B cell (primary cell): ENCODE measurements at regions not wholly inside any gene's neighbourhood (a gene's known extent, or its start where the extent isn't known, plus 50 kb on each side); places are given as distances from the start of the nearest gene placed in this dataset.

Experiments used
- ATAC-seq: fragments of 200-7000 bp; cut with Tn5 transposase; one replicate; pipeline ENCODE4 v1.10.0; 2021; ENCODE audit warnings: low read depth, mild to moderate bottlenecking, moderate number of reproducible peaks, moderate library complexity
- CTCF ChIA-PET: fragments of 350-600 bp; sonication (Branson Sonifier 250); formaldehyde crosslinking; loops from one replicate; lab custom pipeline; 2021; ENCODE audit warnings: antibody characterized with exemption, inconsistent platforms; lab: Charles Lee
- POLR2A ChIA-PET: fragments of 350-600 bp; sonication (Branson Sonifier 250); formaldehyde crosslinking; loops from one replicate; lab custom pipeline; 2021; ENCODE audit warnings: antibody characterized with exemption; lab: Charles Lee
- DNase-seq: peaks from one replicate; pipeline ENCODE4 v3.0.0; 2013
- H2AFZ ChIP-seq: 2 replicates; pipeline ENCODE4 v1.6.1; 2012; ENCODE audit warnings: mild to moderate bottlenecking, low read depth, low read length; ENCODE audit not compliant: insufficient read depth, poor library complexity, severe bottlenecking
- H3K27ac ChIP-seq, 2 donors: 1 replicate in 1 of 2; 2 replicates in 1 of 2; pipeline ENCODE4 v1.5.1; 2012 to 2013; ENCODE audit warnings: low read length in 2 of 2, mild to moderate bottlenecking in 2 of 2, moderate library complexity in 1 of 2
- H3K27me3 ChIP-seq, 4 experiments: fragments of 200-600 bp in 1 of 4; sonication (generic) in 1 of 4; replicated peaks in 1 of 4; 1 replicate in 2 of 4; 2 replicates in 2 of 4; pipeline versions ENCODE4 v1.6.1 to v1.7.0; 2013 to 2016; ENCODE audit warnings: low read length in 3 of 4, mild to moderate bottlenecking in 2 of 4, mixed read lengths in 1 of 4, moderate library complexity in 1 of 4; ENCODE audit not compliant: insufficient read depth in 4 of 4, control insufficient read depth in 3 of 4; ENCODE audit errors: control extremely low read depth in 1 of 4
- H3K36me3 ChIP-seq, 2 experiments: replicated peaks in 1 of 2; 1 replicate in 1 of 2; 2 replicates in 1 of 2; pipeline versions ENCODE4 v1.6.1 to v1.7.1; 2013; ENCODE audit warnings: low read length in 1 of 2; ENCODE audit not compliant: insufficient read depth in 2 of 2, control insufficient read depth in 1 of 2; ENCODE audit errors: control extremely low read depth in 1 of 2, extremely low read depth in 1 of 2
- H3K4me1 ChIP-seq, 2 donors: fragments of 200-600 bp in 1 of 2; sonication (generic) in 1 of 2; 1 replicate in 1 of 2; 2 replicates in 1 of 2; pipeline versions ENCODE4 v1.5.1 to v1.6.1; 2013 to 2017; ENCODE audit warnings: low read length in 2 of 2; ENCODE audit not compliant: control insufficient read depth in 2 of 2, insufficient read depth in 2 of 2
- H3K4me2 ChIP-seq: replicated peaks from 2 replicates; pipeline ENCODE3; 2012; ENCODE audit warnings: mild to moderate bottlenecking, low read depth, low read length; ENCODE audit not compliant: poor library complexity, severe bottlenecking
- H3K4me3 ChIP-seq, 5 experiments: fragments of 200-600 bp in 1 of 5; sonication (generic) in 1 of 5; 1 replicate in 3 of 5; 2 replicates in 2 of 5; pipeline versions ENCODE4 v1.5.1 to v1.7.0; 2011 to 2016; ENCODE audit warnings: low read length in 4 of 5, mild to moderate bottlenecking in 4 of 5, low read depth in 2 of 5, control low read depth in 1 of 5, moderate library complexity in 1 of 5; ENCODE audit not compliant: insufficient read depth in 1 of 5; ENCODE audit errors: control extremely low read depth in 1 of 5, extremely low read depth in 1 of 5
- H3K79me2 ChIP-seq: fragments of 200-600 bp; sonication (generic); one replicate; pipeline ENCODE4 v1.6.0; 2016; ENCODE audit warnings: low read length; ENCODE audit not compliant: control insufficient read depth, insufficient read depth
- H3K9ac ChIP-seq: fragments of 200-600 bp; sonication (generic); 2 replicates; pipeline ENCODE4 v1.6.1; 2017; ENCODE audit warnings: mild to moderate bottlenecking, low read length, moderate library complexity
- H3K9me3 ChIP-seq, 3 donors: one replicate each; pipeline versions ENCODE4 v1.6.1 to v1.7.1; 2013; ENCODE audit warnings: low read length in 2 of 3; ENCODE audit not compliant: control insufficient read depth in 2 of 3, insufficient read depth in 1 of 3; ENCODE audit errors: control extremely low read depth in 1 of 3
- H4K20me1 ChIP-seq: 2 replicates; pipeline ENCODE4 v1.6.0; 2012; ENCODE audit warnings: mild to moderate bottlenecking, low read length; ENCODE audit not compliant: insufficient read depth, control insufficient read depth, poor library complexity, severe bottlenecking
- H3K27ac Mint-ChIP-seq: one replicate; pipeline ENCODE4 v1.8.0; 2021; ENCODE audit warnings: mixed read lengths
- H3K27me3 Mint-ChIP-seq: one replicate; pipeline ENCODE4 v1.8.0; 2021; ENCODE audit warnings: mixed read lengths
- H3K4me1 Mint-ChIP-seq: one replicate; pipeline ENCODE4 v1.8.0; 2021; ENCODE audit warnings: mixed read lengths
- H3K4me3 Mint-ChIP-seq: one replicate; pipeline ENCODE4 v1.8.0; 2021; ENCODE audit warnings: mixed read lengths
- H3K9me3 Mint-ChIP-seq: one replicate; pipeline ENCODE4 v1.8.0; 2022; ENCODE audit warnings: mixed read lengths; ENCODE audit not compliant: insufficient read depth
- EZH2 ChIP-seq: IDR thresholded peaks from 2 replicates; pipeline ENCODE4 v1.6.1; 2012; ENCODE audit warnings: borderline replicate concordance, low read depth, mild to moderate bottlenecking, moderate library complexity, low read length; ENCODE audit not compliant: insufficient read depth, poor library complexity, severe bottlenecking
- WGBS: methylation state at CpG from one replicate; pipeline ENCODE4 v1.1.5; 2013; ENCODE audit warnings: missing lambda C conversion rate; ENCODE audit not compliant: insufficient coverage; 5-methylcytosine and 5-hydroxymethylcytosine counted together
- intact Hi-C: fragments of 100-400 bp; cut with micrococcal nuclease; formaldehyde crosslinking; loops from one replicate; pipeline ENCODE4 v1.10.0; 2022
- TF ChIP-seq, protein P1 (sequence below): fragments of 200-600 bp; IDR thresholded peaks from one replicate; pipeline ENCODE4 v1.8.0; 2022; ENCODE audit warnings: antibody characterized with exemption, mild to moderate bottlenecking

DNA sequence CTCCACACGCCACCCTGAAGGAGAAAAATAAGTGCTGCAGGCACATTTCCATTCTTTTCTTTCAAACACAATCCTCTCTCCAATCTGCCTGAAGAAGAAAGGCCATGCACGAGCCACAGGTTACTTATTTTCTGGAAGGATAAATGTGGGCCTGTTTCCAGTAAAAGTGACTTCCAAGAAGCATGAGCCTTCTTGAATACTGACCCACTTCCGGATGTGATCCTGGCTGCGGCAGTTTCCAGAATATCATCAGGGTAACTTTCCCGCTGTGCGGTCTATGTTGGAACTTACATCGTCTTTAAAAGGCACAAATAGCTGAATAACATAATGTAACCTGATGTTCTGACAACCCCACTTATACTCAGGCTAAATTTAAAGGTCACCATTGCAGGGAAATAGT lies 66.3 kb upstream of the TAPT1 start:
- no peak overlapping the region for H3K27ac Mint-ChIP-seq
- Histone ChIP-seq H2AFZ (no peak overlapping the region), H3K4me1 (peaks cover 0 to 4% of the 10 kb centered on the region in 2 donors), H3K4me3 (no peak overlapping the region), H3K9me3 (no peaks in the 10 kb centered on the region), H4K20me1 (no peaks in the 10 kb centered on the region), H3K4me2 (no peak overlapping the region), H3K27me3 (peaks cover 0 to 4% (median 0%) of the 10 kb centered on the region in 4 experiments), H3K79me2 (no peaks in the 10 kb centered on the region), H3K9ac (no peak overlapping the region), H3K36me3 (no peaks in the 10 kb centered on the region), H3K27ac (no peak overlapping the region)
- ChIA-PET POLR2A (no interaction called here), CTCF (interaction anchor here (0.9 to 1.7 kb wide), 5 partner anchors 10 to 150 kb away, joined by 3 to 7 read pairs (median 3); no protein-coding TSS in a partner anchor)
- ATAC-seq: no peak
- no peaks in the 10 kb centered on the region for H3K27me3 Mint-ChIP-seq
- TF ChIP-seq EZH2: no peak
- TF ChIP-seq, protein P1, sequence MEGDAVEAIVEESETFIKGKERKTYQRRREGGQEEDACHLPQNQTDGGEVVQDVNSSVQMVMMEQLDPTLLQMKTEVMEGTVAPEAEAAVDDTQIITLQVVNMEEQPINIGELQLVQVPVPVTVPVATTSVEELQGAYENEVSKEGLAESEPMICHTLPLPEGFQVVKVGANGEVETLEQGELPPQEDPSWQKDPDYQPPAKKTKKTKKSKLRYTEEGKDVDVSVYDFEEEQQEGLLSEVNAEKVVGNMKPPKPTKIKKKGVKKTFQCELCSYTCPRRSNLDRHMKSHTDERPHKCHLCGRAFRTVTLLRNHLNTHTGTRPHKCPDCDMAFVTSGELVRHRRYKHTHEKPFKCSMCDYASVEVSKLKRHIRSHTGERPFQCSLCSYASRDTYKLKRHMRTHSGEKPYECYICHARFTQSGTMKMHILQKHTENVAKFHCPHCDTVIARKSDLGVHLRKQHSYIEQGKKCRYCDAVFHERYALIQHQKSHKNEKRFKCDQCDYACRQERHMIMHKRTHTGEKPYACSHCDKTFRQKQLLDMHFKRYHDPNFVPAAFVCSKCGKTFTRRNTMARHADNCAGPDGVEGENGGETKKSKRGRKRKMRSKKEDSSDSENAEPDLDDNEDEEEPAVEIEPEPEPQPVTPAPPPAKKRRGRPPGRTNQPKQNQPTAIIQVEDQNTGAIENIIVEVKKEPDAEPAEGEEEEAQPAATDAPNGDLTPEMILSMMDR: no peak
- no peak overlapping the region for H3K4me3 Mint-ChIP-seq
- intact Hi-C loops: no loop called here
- peaks cover 3% of the 10 kb centered on the region for H3K9me3 Mint-ChIP-seq
- 83% methylated on average over 2 of the region's 7 CpGs for WGBS
- peaks cover 5% of the 10 kb centered on the region for H3K4me1 Mint-ChIP-seq
- DNase-seq: no peak

DNA sequence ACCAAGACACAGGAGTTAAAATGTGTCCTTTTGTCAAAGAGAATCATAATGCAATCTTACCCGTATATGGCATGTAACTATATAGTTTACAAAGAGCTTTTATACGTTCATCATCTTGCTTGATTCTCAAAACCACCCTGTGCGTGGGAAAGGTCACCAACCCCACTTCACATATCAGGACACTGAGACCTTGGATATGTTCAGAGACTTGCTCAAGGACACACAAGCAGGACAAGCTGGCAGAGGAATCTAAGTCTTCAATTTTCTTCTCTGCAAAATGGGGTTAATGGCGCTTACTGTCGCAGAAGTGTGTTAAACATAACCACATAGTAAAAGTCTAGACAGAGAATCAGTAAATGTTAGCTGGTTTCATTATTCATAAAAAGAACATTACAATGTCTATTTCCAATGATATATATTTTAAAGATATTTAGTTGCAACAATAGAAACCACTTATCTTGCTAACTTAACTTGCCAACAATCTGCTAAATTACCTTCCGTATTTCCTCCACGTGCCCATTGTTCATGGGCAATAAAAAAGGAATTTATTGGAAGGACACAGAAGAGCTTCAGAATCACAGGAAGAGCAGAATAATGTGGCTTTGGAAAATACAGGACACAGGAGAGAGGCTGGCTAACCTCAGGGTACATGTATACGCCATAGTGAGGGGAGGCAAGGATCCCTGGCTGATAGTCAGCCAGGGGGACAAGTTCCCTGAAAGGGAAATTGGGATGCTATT lies 64.6 kb upstream of the TAPT1 start:
- Histone ChIP-seq H2AFZ (no peak overlapping the region), H3K9ac (no peak overlapping the region), H3K9me3 (peaks cover 0 to 3% (median 0%) of the 10 kb centered on the region in 3 donors), H4K20me1 (no peaks in the 10 kb centered on the region), H3K4me2 (no peak overlapping the region), H3K36me3 (no peaks in the 10 kb centered on the region), H3K4me3 (no peak overlapping the region), H3K4me1 (peaks cover 0 to 4% of the 10 kb centered on the region in 2 donors), H3K27ac (no peak overlapping the region), H3K27me3 (no peaks in the 10 kb centered on the region), H3K79me2 (no peaks in the 10 kb centered on the region)
- Mint-ChIP-seq H3K27me3 (no peaks in the 10 kb centered on the region), H3K4me1 (peaks cover 5% of the 10 kb centered on the region), H3K9me3 (no peaks in the 10 kb centered on the region), H3K27ac (no peak overlapping the region), H3K4me3 (no peak overlapping the region)
- TF ChIP-seq EZH2: no peak
- TF ChIP-seq, protein P1: no peak
- intact Hi-C loops: no loop called here
- CTCF ChIA-PET: interaction anchor here (0.7 to 1.7 kb wide), 10 partner anchors 13 to 1591 kb away, joined by 3 to 7 read pairs (median 4); no protein-coding TSS in a partner anchor
- POLR2A ChIA-PET: no interaction called here
- no peak for DNase-seq
- 95% methylated on average over 3 of the region's 8 CpGs for WGBS
- no peak for ATAC-seq
